HL-60 (cell line): ENCODE measurements at regions not wholly inside any gene's neighbourhood (a gene's known extent, or its start where the extent isn't known, plus 50 kb on each side); places are given as distances from the start of the nearest gene placed in this dataset.

Experiments
- DNase-seq, 2 experiments: peaks; one replicate each; pipeline ENCODE4 v3.0.0-alpha.2; 2010 to 2020; ENCODE audit warnings: low read depth in 1 of 2, low spot score in 1 of 2
- H3K27ac ChIP-seq: fragments of 250-450 bp; sonication (Bioruptor Pico); replicated peaks from 2 replicates; pipeline ENCODE4 v1.5.1; 2020; ENCODE audit warnings: mild to moderate bottlenecking, moderate library complexity
- H3K27me3 ChIP-seq: fragments of 250-450 bp; sonication (Bioruptor Pico); 2 replicates; pipeline ENCODE4 v1.5.1; 2021; ENCODE audit warnings: mild to moderate bottlenecking, moderate library complexity; ENCODE audit not compliant: insufficient read depth, poor library complexity, severe bottlenecking
- H3K4me3 ChIP-seq: replicated peaks from 2 replicates; pipeline ENCODE4 v1.5.1; 2011; ENCODE audit warnings: mild to moderate bottlenecking, control low read depth, low read length; ENCODE audit not compliant: insufficient read depth
- CTCF ChIP-seq: IDR thresholded peaks from one replicate; pipeline ENCODE4 v1.5.1; 2011; ENCODE audit warnings: low read length, control low read depth, inconsistent platforms; ENCODE audit not compliant: insufficient read depth
- GABPA ChIP-seq: IDR thresholded peaks from 2 replicates; pipeline ENCODE4 v1.6.1; 2012; ENCODE audit warnings: low read depth
- POLR2AphosphoS5 ChIP-seq: IDR thresholded peaks from 2 replicates; pipeline ENCODE4 v1.6.1; 2012; ENCODE audit warnings: low read depth
- SPI1 ChIP-seq: IDR thresholded peaks from 2 replicates; pipeline ENCODE4 v1.6.1; 2012; ENCODE audit warnings: low read depth, mild to moderate bottlenecking, borderline replicate concordance
- TF ChIP-seq, protein P1 (sequence below): IDR thresholded peaks from 2 replicates; pipeline ENCODE4 v1.6.1; 2012; ENCODE audit warnings: low read depth; ENCODE audit not compliant: insufficient replicate concordance

DNA sequence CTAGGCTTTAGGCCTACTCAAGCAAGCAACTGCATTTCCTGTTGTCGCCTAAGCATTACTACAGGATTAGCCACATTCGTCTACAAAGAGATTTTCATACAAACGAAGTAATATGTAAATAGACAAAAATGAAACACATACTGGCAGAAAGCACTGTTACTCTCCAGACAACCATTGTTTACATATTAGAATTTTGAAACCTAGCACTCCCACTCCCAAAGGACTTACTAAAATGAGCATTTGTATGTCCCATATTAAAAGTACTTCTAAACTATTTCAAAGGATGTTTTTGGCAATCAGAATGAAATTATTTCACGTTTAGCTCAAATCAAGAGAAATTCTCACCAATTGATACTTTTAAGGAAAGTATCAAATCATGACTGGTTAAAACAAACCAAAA lies 570.8 kb downstream of the PRR32 start:
- DNase-seq = no peak
- TF ChIP-seq SPI1 (no peak), CTCF (no peak), POLR2AphosphoS5 (no peak), GABPA (no peak)
- TF ChIP-seq, protein P1, sequence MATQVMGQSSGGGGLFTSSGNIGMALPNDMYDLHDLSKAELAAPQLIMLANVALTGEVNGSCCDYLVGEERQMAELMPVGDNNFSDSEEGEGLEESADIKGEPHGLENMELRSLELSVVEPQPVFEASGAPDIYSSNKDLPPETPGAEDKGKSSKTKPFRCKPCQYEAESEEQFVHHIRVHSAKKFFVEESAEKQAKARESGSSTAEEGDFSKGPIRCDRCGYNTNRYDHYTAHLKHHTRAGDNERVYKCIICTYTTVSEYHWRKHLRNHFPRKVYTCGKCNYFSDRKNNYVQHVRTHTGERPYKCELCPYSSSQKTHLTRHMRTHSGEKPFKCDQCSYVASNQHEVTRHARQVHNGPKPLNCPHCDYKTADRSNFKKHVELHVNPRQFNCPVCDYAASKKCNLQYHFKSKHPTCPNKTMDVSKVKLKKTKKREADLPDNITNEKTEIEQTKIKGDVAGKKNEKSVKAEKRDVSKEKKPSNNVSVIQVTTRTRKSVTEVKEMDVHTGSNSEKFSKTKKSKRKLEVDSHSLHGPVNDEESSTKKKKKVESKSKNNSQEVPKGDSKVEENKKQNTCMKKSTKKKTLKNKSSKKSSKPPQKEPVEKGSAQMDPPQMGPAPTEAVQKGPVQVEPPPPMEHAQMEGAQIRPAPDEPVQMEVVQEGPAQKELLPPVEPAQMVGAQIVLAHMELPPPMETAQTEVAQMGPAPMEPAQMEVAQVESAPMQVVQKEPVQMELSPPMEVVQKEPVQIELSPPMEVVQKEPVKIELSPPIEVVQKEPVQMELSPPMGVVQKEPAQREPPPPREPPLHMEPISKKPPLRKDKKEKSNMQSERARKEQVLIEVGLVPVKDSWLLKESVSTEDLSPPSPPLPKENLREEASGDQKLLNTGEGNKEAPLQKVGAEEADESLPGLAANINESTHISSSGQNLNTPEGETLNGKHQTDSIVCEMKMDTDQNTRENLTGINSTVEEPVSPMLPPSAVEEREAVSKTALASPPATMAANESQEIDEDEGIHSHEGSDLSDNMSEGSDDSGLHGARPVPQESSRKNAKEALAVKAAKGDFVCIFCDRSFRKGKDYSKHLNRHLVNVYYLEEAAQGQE = no peak
- H3K27ac ChIP-seq = no peak overlapping the region
- H3K27me3 ChIP-seq = no peaks in the 10 kb centered on the region
- H3K4me3 ChIP-seq = no peak overlapping the region

- Histone ChIP-seq H3K4me3 (no peak overlapping the region), H3K27ac (no peak overlapping the region), H3K27me3 (no peaks in the 10 kb centered on the region)
- DNase-seq = no peak
- TF ChIP-seq, protein P1 = no peak
- TF ChIP-seq CTCF (no peak), POLR2AphosphoS5 (no peak), SPI1 (no peak), GABPA (no peak)
Observed at GRCh38 chrX:127389900-127390299, 570.4 kb downstream of the PRR32 start.
